K562 (cell line): ENCODE measurements at regions not wholly inside any gene's neighbourhood (a gene's known extent, or its start where the extent isn't known, plus 50 kb on each side); places are given as distances from the start of the nearest gene placed in this dataset.

Source experiments
- ATAC-seq: fragments of 200-7000 bp; cut with Tn5 transposase; 3 replicates; pipeline ENCODE4 v1.9.1; 2020; ENCODE audit warnings: moderate library complexity
- BruUV-seq: library from RNA; stranded (reverse); fragments of 400-500 nt; replicated peaks from 2 replicates; lab custom pipeline; 2021; lab: Mats Ljungman, UMichigan
- CTCF ChIA-PET: fragments of 300-600 bp; formaldehyde crosslinking; extraction: SDS; loops from one replicate; lab custom pipeline; 2021; ENCODE audit warnings: low intra/inter-chr PET ratio; lab: Yijun Ruan, JAX
- POLR2A ChIA-PET: fragments of 300-600, 350-650 bp; sonication (Branson Sonifier 250); formaldehyde crosslinking; extraction: SDS; loops from one replicate; lab custom pipeline; 2021; ENCODE audit warnings: antibody characterized with exemption, inconsistent platforms; lab: Yijun Ruan, JAX
- DNase-seq, 4 experiments: peaks; one replicate each; pipeline versions ENCODE4 v3.0.0 to v3.0.0-alpha.2; 2011 to 2018; ENCODE audit warnings: low spot score in 3 of 4, mixed read lengths in 3 of 4; ENCODE audit errors: extremely low read depth in 1 of 4
- FAIRE-seq: peaks from 2 replicates; lab custom pipeline; 2011; peaks lifted over from hg19 to GRCh38; lab: Jason Lieb, UNC
- H2AFZ ChIP-seq: 2 replicates; pipeline ENCODE4 v1.6.0; 2011; ENCODE audit warnings: low read depth, low read length, control low read depth, inconsistent platforms
- H3K27ac ChIP-seq: fragments of 200-600 bp; 3 replicates; pipeline ENCODE4 v1.8.0; 2011; ENCODE audit warnings: low read depth, mild to moderate bottlenecking, control low read depth, inconsistent platforms, low read length, moderate library complexity, mixed read lengths; ENCODE audit errors: extremely low read depth
- H3K27me3 ChIP-seq, 2 experiments: fragments of 300-600 bp in 1 of 2; 2 replicates in 1 of 2; 3 replicates in 1 of 2; pipeline versions ENCODE4 v1.6.0 to v1.8.0; 2011; ENCODE audit warnings: inconsistent platforms in 2 of 2, low read length in 2 of 2, mild to moderate bottlenecking in 1 of 2, mixed read lengths in 1 of 2, moderate library complexity in 1 of 2; ENCODE audit not compliant: control insufficient read depth in 2 of 2, insufficient read depth in 2 of 2
- H3K36me3 ChIP-seq: fragments of 300-600 bp; 3 replicates; pipeline ENCODE4 v1.8.0; 2011; ENCODE audit warnings: mild to moderate bottlenecking, low read length, inconsistent platforms; ENCODE audit not compliant: control insufficient read depth, insufficient read depth
- H3K4me1 ChIP-seq, 2 experiments: fragments of 200-600 bp in 1 of 2; replicated peaks in 1 of 2; 2 replicates in 1 of 2; 3 replicates in 1 of 2; pipeline versions ENCODE4 v1.5.1 to v1.8.0; 2011; ENCODE audit warnings: inconsistent platforms in 2 of 2, low read length in 2 of 2, mild to moderate bottlenecking in 1 of 2, mixed read lengths in 1 of 2, moderate library complexity in 1 of 2; ENCODE audit not compliant: control insufficient read depth in 2 of 2, insufficient read depth in 2 of 2
- H3K4me2 ChIP-seq: 2 replicates; pipeline ENCODE4 v1.6.1; 2011; ENCODE audit warnings: low read length, control low read depth, inconsistent platforms, mixed read lengths; ENCODE audit not compliant: insufficient read depth
- H3K4me3 ChIP-seq: fragments of 200-600 bp; sonication (generic), shearing (Covaris generic); 2 replicates; pipeline ENCODE4 v1.5.1; 2016; ENCODE audit warnings: control low read depth, inconsistent platforms
- H3K79me2 ChIP-seq: fragments of 200-600 bp; 3 replicates; pipeline ENCODE4 v1.8.0; 2011; ENCODE audit warnings: low read length, inconsistent platforms; ENCODE audit not compliant: control insufficient read depth, insufficient read depth
- H3K9ac ChIP-seq, 2 experiments: 2 replicates each; pipeline versions ENCODE4 v1.6.0 to v1.6.1; 2011; ENCODE audit warnings: low read depth in 2 of 2, low read length in 2 of 2, control low read depth in 1 of 2, inconsistent platforms in 1 of 2, mild to moderate bottlenecking in 1 of 2, mixed read lengths in 1 of 2; ENCODE audit not compliant: insufficient read depth in 1 of 2
- H3K9me1 ChIP-seq: one replicate; pipeline ENCODE4 v1.6.0; 2011; ENCODE audit warnings: inconsistent platforms, mild to moderate bottlenecking, low read length, moderate library complexity; ENCODE audit not compliant: control insufficient read depth, insufficient read depth
- H3K9me3 ChIP-seq: replicated peaks from 2 replicates; pipeline ENCODE4 v1.5.1; 2011; ENCODE audit warnings: low read depth, low read length, inconsistent platforms; ENCODE audit not compliant: control insufficient read depth, insufficient read depth
- H4K20me1 ChIP-seq: replicated peaks from 2 replicates; pipeline ENCODE4 v1.6.1; 2011; ENCODE audit warnings: low read length, inconsistent platforms, mixed read lengths; ENCODE audit not compliant: control insufficient read depth, insufficient read depth
- BRCA1 ChIP-seq, 2 experiments: fragments of 450-650 bp in 1 of 2; sonication (generic) in 1 of 2; formaldehyde crosslinking in 1 of 2; IDR thresholded peaks; 2 replicates each; pipeline versions ENCODE4 v1.5.0 to v1.6.1; 2017 to 2020; ENCODE audit warnings: mild to moderate bottlenecking in 1 of 2, missing genetic modification reagents in 1 of 2
- CBFA2T3 ChIP-seq: fragments of 450-650 bp; IDR thresholded peaks from 2 replicates; pipeline ENCODE4 v1.6.1; 2017
- HNRNPH1 ChIP-seq: fragments of 200-400 bp; formaldehyde crosslinking; optimal IDR thresholded peaks from 2 replicates; pipeline ENCODE3; 2017; ENCODE audit warnings: low read depth, mild to moderate bottlenecking, low read length, moderate library complexity
- MEF2A ChIP-seq: IDR thresholded peaks from 2 replicates; pipeline ENCODE4 v1.6.1; 2011; ENCODE audit warnings: low read depth, mild to moderate bottlenecking, low read length, moderate library complexity; ENCODE audit not compliant: control insufficient read depth
- POLR3A ChIP-seq: IDR thresholded peaks from 2 replicates; pipeline ENCODE4 v1.6.1; 2011; ENCODE audit warnings: borderline replicate concordance, mild to moderate bottlenecking, moderate library complexity; ENCODE audit not compliant: insufficient read length, insufficient read depth; ENCODE audit errors: extremely low read depth
- TEAD4 ChIP-seq, 2 experiments: sonication (generic) in 1 of 2; formaldehyde crosslinking in 1 of 2; IDR thresholded peaks; 2 replicates each; pipeline versions ENCODE4 v1.6.1 to v1.8.0; 2012 to 2022; ENCODE audit warnings: borderline replicate concordance in 1 of 2, inconsistent platforms in 1 of 2, low read length in 1 of 2, mild to moderate bottlenecking in 1 of 2, missing genetic modification reagents in 1 of 2
- TRIM24 ChIP-seq, 2 experiments: fragments of 450-650 bp; IDR thresholded peaks; 2 replicates each; pipeline ENCODE4 v1.6.1; 2016
- XRCC4 ChIP-seq: IDR thresholded peaks from one replicate; pipeline ENCODE4 v1.6.1; 2011; ENCODE audit not compliant: insufficient read depth, insufficient read length; ENCODE audit errors: extremely low read depth
- ZNF780A ChIP-seq: fragments of 250-450 bp; sonication (Bioruptor Pico); IDR thresholded peaks from 2 replicates; pipeline ENCODE4 v1.5.0; 2021; ENCODE audit warnings: mild to moderate bottlenecking
- WGBS: fragments of 100-300 bp; shearing (Covaris generic); methylation state at CpG from one replicate; pipeline ENCODE4 v1.1.6; 2016; ENCODE audit warnings: low coverage, mixed read lengths; ENCODE audit not compliant: insufficient coverage; ENCODE audit errors: missing lambda C conversion rate; 5-methylcytosine and 5-hydroxymethylcytosine counted together
- in situ Hi-C: fragments of 300-500 bp; cut with MboI; formaldehyde crosslinking; loops from 4 replicates; pipeline ENCODE4 v1.15.0; 2018; ENCODE audit warnings: inconsistent platforms, mixed read lengths
- intact Hi-C: fragments of 100-400 bp; cut with micrococcal nuclease; formaldehyde crosslinking; loops from 2 replicates; pipeline ENCODE4 v1.14.2; 2022

GRCh38 chr14:86052868-86053267 is 522.9 kb downstream of the FLRT2 start (continued):
- no peak for TF ChIP-seq XRCC4
- no peak for TF ChIP-seq BRCA1 (IDR thresholded peaks at IDR 0.05)
- no peak for TF ChIP-seq BRCA1 (CRISPR knock-in tag; IDR thresholded peaks at IDR 0.05)
- TF ChIP-seq TRIM24 (IDR thresholded peaks at IDR 0.05) = no peak
- no peak for TF ChIP-seq ZNF780A (CRISPR knock-in tag)
- no peak for TF ChIP-seq MEF2A

DNA sequence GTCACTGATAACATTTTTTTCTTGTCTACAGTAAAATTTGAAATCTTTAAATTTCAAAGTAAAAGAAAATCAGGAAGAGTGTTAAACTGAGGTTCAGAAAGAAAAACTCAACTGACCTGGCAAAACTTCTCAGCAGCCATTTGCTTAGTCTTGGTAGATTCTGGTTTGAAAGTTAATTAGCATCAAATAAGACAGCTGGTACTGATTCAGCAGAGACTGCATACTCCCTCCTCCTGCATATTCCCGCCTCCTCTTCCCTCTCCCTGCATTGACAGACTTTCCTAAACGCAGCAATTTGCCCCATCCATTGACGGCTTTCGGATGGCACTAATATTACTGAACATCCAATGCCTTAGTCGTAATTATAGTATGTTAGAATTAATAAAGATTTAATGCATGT is 520.8 kb downstream of the FLRT2 start:
- H3K9me3 ChIP-seq = no peaks in the 10 kb centered on the region
- no peaks in the 10 kb centered on the region for H3K36me3 ChIP-seq
- intact Hi-C loops (no loop called here), in situ Hi-C loops (no loop called here)
- no TSS peak for BruUV-seq
- no peaks in the 10 kb centered on the region for H3K9me1 ChIP-seq
- no peak for FAIRE-seq
- H2AFZ ChIP-seq = no peak overlapping the region
- TF ChIP-seq POLR3A (no peak), TEAD4 (IDR thresholded peaks at IDR 0.05; ENCODE audit: low read length) (no peak), TEAD4 (CRISPR knock-in tag; IDR thresholded peaks at IDR 0.05; ENCODE audit: borderline replicate concordance) (no peak), CBFA2T3 (no peak), HNRNPH1 (no peak)
- TF ChIP-seq, all 486 proteins: peak for 0
- POLR2A ChIA-PET = no interaction called here
- no peak for ATAC-seq
- H3K4me3 ChIP-seq = no peak overlapping the region
- H3K79me2 ChIP-seq = no peaks in the 10 kb centered on the region
- H3K9ac ChIP-seq = no peak overlapping the region
- WGBS = 0% methylated on average over 5 of the region's 5 CpGs
- no peak overlapping the region for H3K27ac ChIP-seq
- no peaks in the 10 kb centered on the region for H4K20me1 ChIP-seq
- H3K4me2 ChIP-seq = no peak overlapping the region
- H3K4me1 ChIP-seq = no peaks in the 10 kb centered on the region
- H3K27me3 ChIP-seq = no peaks in the 10 kb centered on the region
- CTCF ChIA-PET = no interaction called here
- DNase-seq = no peak
